HCT116 (cell line): ENCODE measurements at regions not wholly inside any gene's neighbourhood (a gene's known extent, or its start where the extent isn't known, plus 50 kb on each side); places are given as distances from the start of the nearest gene placed in this dataset.

Source experiments
- ATAC-seq: fragments of 200-7000 bp; cut with Tn5 transposase; 2 replicates; pipeline ENCODE4 v1.9.1; 2020; ENCODE audit warnings: mild to moderate bottlenecking, moderate library complexity
- BruUV-seq: library from RNA; stranded (reverse); fragments of 400-500 nt; replicated peaks from 2 replicates; lab custom pipeline; 2021; lab: Mats Ljungman, UMichigan
- CTCF ChIA-PET: fragments of 300-600 bp; sonication (Branson Sonifier 250); formaldehyde crosslinking; loops from one replicate; lab custom pipeline; 2021; ENCODE audit warnings: antibody characterized with exemption; lab: Charles Lee
- POLR2A ChIA-PET: fragments of 300-600, 350-600 bp; sonication (Branson Sonifier 250); formaldehyde crosslinking; loops from one replicate; lab custom pipeline; 2021; ENCODE audit warnings: antibody characterized with exemption; lab: Charles Lee
- RAD21 ChIA-PET, 2 experiments: fragments of 300-600 bp; sonication (Branson Sonifier 250); formaldehyde crosslinking; loops; one replicate each; lab custom pipeline; 2023; ENCODE audit warnings: low total read pairs in 2 of 2; ENCODE audit not compliant: uncharacterized antibody in 2 of 2, unreplicated experiment in 2 of 2, low non-redundant PET in 1 of 2; lab: Charles Lee
- DNase-seq: peaks from one replicate; pipeline ENCODE4 v3.0.0-alpha.2; 2010; ENCODE audit warnings: low read depth, low spot score
- H2AFZ ChIP-seq: fragments of 200-600 bp; shearing (Covaris generic), sonication (generic); 2 replicates; pipeline ENCODE4 v1.6.1; 2017; ENCODE audit warnings: low read depth, mixed run types, mixed read lengths, antibody characterized with exemption, low read length; ENCODE audit not compliant: poor library complexity, severe bottlenecking
- H3K27ac ChIP-seq: 2 replicates; pipeline ENCODE4 v1.5.1; 2012; ENCODE audit warnings: low read depth, low read length
- H3K27me3 ChIP-seq: fragments of 200-600 bp; sonication (generic); 2 replicates; pipeline ENCODE4 v1.6.1; 2016; ENCODE audit warnings: mixed run types, low read length, mixed read lengths; ENCODE audit not compliant: insufficient read depth
- H3K36me3 ChIP-seq, 2 experiments: fragments of 200-500 bp in 1 of 2; fragments of 200-600 bp in 1 of 2; sonication (Bioruptor generic) in 1 of 2; sonication (generic) in 1 of 2; 2 replicates each; pipeline versions ENCODE4 v1.5.1 to v1.6.1; 2014 to 2016; ENCODE audit warnings: low read length in 2 of 2, inconsistent platforms in 1 of 2, mixed read lengths in 1 of 2, mixed run types in 1 of 2; ENCODE audit not compliant: insufficient read depth in 2 of 2, control insufficient read depth in 1 of 2
- H3K4me1 ChIP-seq, 2 experiments: fragments of 200-600 bp in 1 of 2; sonication (generic) in 1 of 2; 2 replicates each; pipeline versions ENCODE4 v1.5.1 to v1.6.1; 2012 to 2017; ENCODE audit warnings: low read length in 2 of 2, inconsistent platforms in 1 of 2, mild to moderate bottlenecking in 1 of 2, mixed read lengths in 1 of 2, mixed run types in 1 of 2, moderate library complexity in 1 of 2; ENCODE audit not compliant: insufficient read depth in 2 of 2, control insufficient read depth in 1 of 2
- H3K4me2 ChIP-seq: fragments of 200-600 bp; sonication (generic); 2 replicates; pipeline ENCODE4 v1.6.1; 2017; ENCODE audit warnings: mixed run types, low read length, mixed read lengths
- H3K4me3 ChIP-seq, 2 experiments: fragments of 200-600 bp in 1 of 2; sonication (generic) in 1 of 2; replicated peaks in 1 of 2; 2 replicates each; pipeline ENCODE4 v1.5.1; 2011 to 2016; ENCODE audit warnings: low read length in 2 of 2, control low read depth in 1 of 2, low read depth in 1 of 2, mild to moderate bottlenecking in 1 of 2, mixed read lengths in 1 of 2, mixed run types in 1 of 2
- H3K79me2 ChIP-seq: fragments of 200-600 bp; sonication (generic); 2 replicates; pipeline ENCODE4 v1.6.1; 2017; ENCODE audit warnings: mild to moderate bottlenecking, mixed run types, low read length, moderate library complexity, mixed read lengths; ENCODE audit not compliant: insufficient read depth
- H3K9ac ChIP-seq: fragments of 200-600 bp; sonication (generic); 2 replicates; pipeline ENCODE4 v1.6.1; 2016; ENCODE audit warnings: low read length, mixed read lengths
- H3K9me2 ChIP-seq: fragments of 200-600 bp; sonication (generic), shearing (Covaris generic); 2 replicates; pipeline ENCODE4 v1.6.1; 2017; ENCODE audit warnings: mixed run types, mild to moderate bottlenecking, moderate library complexity; ENCODE audit not compliant: insufficient read depth
- H3K9me3 ChIP-seq, 2 experiments: fragments of 200-500 bp in 1 of 2; fragments of 200-600 bp in 1 of 2; sonication (Bioruptor generic) in 1 of 2; sonication (generic) in 1 of 2; 2 replicates each; pipeline ENCODE4 v1.6.1; 2014 to 2017; ENCODE audit warnings: low read length in 2 of 2, mixed read lengths in 2 of 2, inconsistent platforms in 1 of 2, low read depth in 1 of 2, mild to moderate bottlenecking in 1 of 2, mixed run types in 1 of 2, moderate library complexity in 1 of 2; ENCODE audit not compliant: control insufficient read depth in 1 of 2, insufficient read depth in 1 of 2
- H4K20me1 ChIP-seq: fragments of 200-600 bp; sonication (generic), shearing (Covaris generic); 2 replicates; pipeline ENCODE4 v1.6.1; 2017; ENCODE audit warnings: mixed run types, mild to moderate bottlenecking, moderate library complexity; ENCODE audit not compliant: insufficient read depth
- CBX3 ChIP-seq: IDR thresholded peaks from 2 replicates; pipeline ENCODE4 v1.6.1; 2012; ENCODE audit warnings: low read depth
- CEBPB ChIP-seq: IDR thresholded peaks from 2 replicates; pipeline ENCODE4 v1.6.1; 2012; ENCODE audit warnings: low read depth
- CTCF ChIP-seq, 3 experiments: fragments of 200-600 bp in 1 of 3; sonication (generic) in 1 of 3; IDR thresholded peaks in 2 of 3; conservative IDR thresholded peaks in 1 of 3; 2 replicates each; pipeline ENCODE4 v1.5.1; 2012 to 2017; ENCODE audit warnings: low read depth in 2 of 3, low read length in 2 of 3, antibody characterized with exemption in 1 of 3, borderline replicate concordance in 1 of 3, control low read depth in 1 of 3, mild to moderate bottlenecking in 1 of 3, mixed read lengths in 1 of 3, mixed run types in 1 of 3, moderate library complexity in 1 of 3; ENCODE audit not compliant: insufficient read depth in 1 of 3
- EGR1 ChIP-seq: IDR thresholded peaks from 2 replicates; pipeline ENCODE4 v1.6.1; 2012; ENCODE audit warnings: low read depth
- EZH2 ChIP-seq: fragments of 200-600 bp; sonication (generic); IDR thresholded peaks from 2 replicates; pipeline ENCODE4 v1.6.1; 2017; ENCODE audit warnings: antibody characterized with exemption, mixed run types
- EZH2phosphoT487 ChIP-seq: fragments of 200-600 bp; IDR thresholded peaks from 2 replicates; pipeline ENCODE4 v1.6.1; 2018; ENCODE audit warnings: antibody characterized with exemption, borderline replicate concordance
- FOSL1 ChIP-seq: IDR thresholded peaks from 2 replicates; pipeline ENCODE4 v1.6.1; 2012; ENCODE audit warnings: low read depth
- JUND ChIP-seq: IDR thresholded peaks from 2 replicates; pipeline ENCODE4 v1.6.1; 2012
- RAD21 ChIP-seq: IDR thresholded peaks from 2 replicates; pipeline ENCODE4 v1.6.1; 2012; ENCODE audit warnings: low read depth, mild to moderate bottlenecking
- SIN3A ChIP-seq: IDR thresholded peaks from 2 replicates; pipeline ENCODE4 v1.6.1; 2012; ENCODE audit warnings: low read depth
- SP1 ChIP-seq: IDR thresholded peaks from 2 replicates; pipeline ENCODE4 v1.6.1; 2012; ENCODE audit warnings: low read depth
- SRF ChIP-seq: IDR thresholded peaks from 2 replicates; pipeline ENCODE4 v1.6.1; 2012; ENCODE audit warnings: low read depth
- YY1 ChIP-seq: IDR thresholded peaks from 2 replicates; pipeline ENCODE4 v1.6.1; 2011; ENCODE audit warnings: low read length, low read depth, moderate library complexity, mild to moderate bottlenecking; ENCODE audit not compliant: insufficient replicate concordance; ENCODE audit errors: extremely low read depth
- ZFX ChIP-seq: fragments of 450-650 bp; IDR thresholded peaks from 2 replicates; pipeline ENCODE4 v1.6.1; 2017
- intact Hi-C: fragments of 100-400 bp; cut with micrococcal nuclease; formaldehyde crosslinking; loops from 2 replicates; pipeline ENCODE4 v1.10.0; 2022
- TF ChIP-seq, protein P1 (sequence below): IDR thresholded peaks from 2 replicates; pipeline ENCODE4 v1.6.1; 2012
- TF ChIP-seq, protein P2 (sequence below): IDR thresholded peaks from 2 replicates; pipeline ENCODE4 v1.6.1; 2012

- no peak for ATAC-seq
These were observed 201.5 kb downstream of the TBX15 start for GRCh38 chr1:118786454-118787155.

DNA sequence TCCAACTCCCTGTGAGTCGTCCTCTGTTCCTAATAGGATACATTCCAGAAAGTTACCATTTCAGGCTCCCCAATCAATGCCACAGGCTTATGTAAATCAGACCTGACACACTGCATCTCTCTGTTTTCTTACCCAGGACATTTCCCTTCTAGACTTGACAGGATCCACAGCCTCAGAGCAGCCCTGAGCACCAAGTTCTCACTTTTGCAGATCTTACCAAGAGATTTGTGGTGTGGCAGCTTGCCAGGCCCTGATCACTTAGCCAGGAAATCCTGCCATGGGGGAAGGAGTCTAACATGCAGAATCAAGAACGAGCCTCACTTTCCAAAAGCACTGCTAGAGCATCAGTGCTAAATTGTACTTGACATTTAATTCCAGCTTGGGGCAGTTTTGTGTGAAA is 202.9 kb downstream of the TBX15 start:
- H2AFZ ChIP-seq: no peak overlapping the region
- H3K4me2 ChIP-seq: no peak overlapping the region
- H3K4me3 ChIP-seq: no peak overlapping the region
- no peak overlapping the region for H3K9ac ChIP-seq
- no peaks in the 10 kb centered on the region for H3K27me3 ChIP-seq
- ATAC-seq (no peak), DNase-seq (no peak)
- no peak overlapping the region for H3K27ac ChIP-seq
- H3K79me2 ChIP-seq: no peaks in the 10 kb centered on the region
- no peaks in the 10 kb centered on the region for H4K20me1 ChIP-seq
- H3K9me3 ChIP-seq: no peaks in the 10 kb centered on the region
- intact Hi-C loops: no loop called here
- no peaks in the 10 kb centered on the region for H3K36me3 ChIP-seq
- no peaks in the 10 kb centered on the region for H3K9me2 ChIP-seq
- ChIA-PET RAD21 (no interaction called here), CTCF (no interaction called here), POLR2A (no interaction called here)
- H3K4me1 ChIP-seq: no peaks in the 10 kb centered on the region
- no TSS peak for BruUV-seq
- TF ChIP-seq, protein P1, sequence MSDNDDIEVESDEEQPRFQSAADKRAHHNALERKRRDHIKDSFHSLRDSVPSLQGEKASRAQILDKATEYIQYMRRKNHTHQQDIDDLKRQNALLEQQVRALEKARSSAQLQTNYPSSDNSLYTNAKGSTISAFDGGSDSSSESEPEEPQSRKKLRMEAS: no peak
- TF ChIP-seq CEBPB: no peak
- no peak for TF ChIP-seq SP1
- TF ChIP-seq SRF: no peak
- TF ChIP-seq SIN3A: no peak
- TF ChIP-seq RAD21: no peak
- TF ChIP-seq YY1: no peak
- no peak for TF ChIP-seq CTCF (IDR thresholded peaks at IDR 0.05 in 2 of 3, conservative IDR thresholded peaks at IDR 0.05 in 1 of 3; ENCODE audit: borderline replicate concordance in 1 of 3, insufficient read depth in 1 of 3, low read depth in 2 of 3, low read length in 2 of 3)
- TF ChIP-seq FOSL1: no peak
- TF ChIP-seq, protein P2, sequence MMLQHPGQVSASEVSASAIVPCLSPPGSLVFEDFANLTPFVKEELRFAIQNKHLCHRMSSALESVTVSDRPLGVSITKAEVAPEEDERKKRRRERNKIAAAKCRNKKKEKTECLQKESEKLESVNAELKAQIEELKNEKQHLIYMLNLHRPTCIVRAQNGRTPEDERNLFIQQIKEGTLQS: no peak
- TF ChIP-seq JUND: no peak
- TF ChIP-seq CBX3: no peak

More at GRCh38 chr1:118786454-118787155, 201.5 kb downstream of the TBX15 start:
- Histone ChIP-seq H3K27me3 (no peaks in the 10 kb centered on the region), H3K4me1 (no peaks in the 10 kb centered on the region), H3K27ac (no peak overlapping the region), H3K36me3 (no peaks in the 10 kb centered on the region), H3K4me3 (no peak overlapping the region), H3K9me3 (no peaks in the 10 kb centered on the region), H3K79me2 (no peaks in the 10 kb centered on the region), H2AFZ (no peak overlapping the region), H3K4me2 (no peak overlapping the region), H3K9ac (no peak overlapping the region), H3K9me2 (no peaks in the 10 kb centered on the region), H4K20me1 (no peaks in the 10 kb centered on the region)
- CTCF ChIA-PET: no interaction called here
- no peak for TF ChIP-seq ZFX
- TF ChIP-seq EZH2: no peak
- TF ChIP-seq, protein P1: no peak
- no peak for TF ChIP-seq EGR1
- TF ChIP-seq RAD21: no peak
- TF ChIP-seq SIN3A: no peak
- no peak for TF ChIP-seq EZH2phosphoT487
- no peak for TF ChIP-seq CEBPB
- TF ChIP-seq, protein P2: no peak
- TF ChIP-seq FOSL1: no peak
- RAD21 ChIA-PET: no interaction called here
- intact Hi-C loops: no loop called here
- no TSS peak for BruUV-seq
- POLR2A ChIA-PET: no interaction called here
- no peak for DNase-seq
